ENCODE measurements at regions not wholly inside any gene's neighbourhood (a gene's known extent, or its start where the extent isn't known, plus 50 kb on each side); places are given as distances from the start of the nearest gene placed in this dataset.

DNA sequence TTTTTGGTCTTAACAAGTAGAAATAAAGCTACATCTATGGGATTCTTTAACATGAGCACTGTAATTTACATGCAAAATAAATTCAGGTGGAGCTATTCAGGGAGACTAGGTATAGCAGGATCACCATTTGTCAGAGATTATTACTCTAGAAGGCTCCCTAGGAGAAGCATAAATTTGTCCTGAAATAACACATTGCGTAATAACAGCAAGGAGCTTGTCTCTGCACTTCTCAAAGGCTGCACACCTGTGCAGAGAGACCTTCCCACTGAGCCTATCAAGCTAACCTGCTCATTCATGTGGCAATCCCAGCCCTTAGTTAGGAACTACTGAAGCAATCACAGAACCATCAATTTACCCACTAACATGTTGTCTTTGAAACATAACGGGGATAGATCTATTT is 437.4 kb upstream of the MC4R start:
- no peaks in the 10 kb centered on the region for H3K9me3 ChIP-seq (ENCODE audit: control insufficient read depth in 4 of 4, low read length in 3 of 4)
- TF ChIP-seq SP1 (IDR thresholded peaks at IDR 0.05), result no peak
- TF ChIP-seq RXRA (IDR thresholded peaks at IDR 0.05), result no peak
- no peak for TF ChIP-seq YY1 (IDR thresholded peaks at IDR 0.05)
- TF ChIP-seq, protein P1, sequence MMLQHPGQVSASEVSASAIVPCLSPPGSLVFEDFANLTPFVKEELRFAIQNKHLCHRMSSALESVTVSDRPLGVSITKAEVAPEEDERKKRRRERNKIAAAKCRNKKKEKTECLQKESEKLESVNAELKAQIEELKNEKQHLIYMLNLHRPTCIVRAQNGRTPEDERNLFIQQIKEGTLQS (IDR thresholded peaks at IDR 0.05), result no peak
- no peak for TF ChIP-seq RAD21 (IDR thresholded peaks at IDR 0.05)
- TF ChIP-seq FOXA1 (IDR thresholded peaks at IDR 0.05), result no peak
- no peak for TF ChIP-seq FOXA2 (IDR thresholded peaks at IDR 0.05)
- no peak for TF ChIP-seq HNF4G (IDR thresholded peaks at IDR 0.05)
- TF ChIP-seq, protein P2, sequence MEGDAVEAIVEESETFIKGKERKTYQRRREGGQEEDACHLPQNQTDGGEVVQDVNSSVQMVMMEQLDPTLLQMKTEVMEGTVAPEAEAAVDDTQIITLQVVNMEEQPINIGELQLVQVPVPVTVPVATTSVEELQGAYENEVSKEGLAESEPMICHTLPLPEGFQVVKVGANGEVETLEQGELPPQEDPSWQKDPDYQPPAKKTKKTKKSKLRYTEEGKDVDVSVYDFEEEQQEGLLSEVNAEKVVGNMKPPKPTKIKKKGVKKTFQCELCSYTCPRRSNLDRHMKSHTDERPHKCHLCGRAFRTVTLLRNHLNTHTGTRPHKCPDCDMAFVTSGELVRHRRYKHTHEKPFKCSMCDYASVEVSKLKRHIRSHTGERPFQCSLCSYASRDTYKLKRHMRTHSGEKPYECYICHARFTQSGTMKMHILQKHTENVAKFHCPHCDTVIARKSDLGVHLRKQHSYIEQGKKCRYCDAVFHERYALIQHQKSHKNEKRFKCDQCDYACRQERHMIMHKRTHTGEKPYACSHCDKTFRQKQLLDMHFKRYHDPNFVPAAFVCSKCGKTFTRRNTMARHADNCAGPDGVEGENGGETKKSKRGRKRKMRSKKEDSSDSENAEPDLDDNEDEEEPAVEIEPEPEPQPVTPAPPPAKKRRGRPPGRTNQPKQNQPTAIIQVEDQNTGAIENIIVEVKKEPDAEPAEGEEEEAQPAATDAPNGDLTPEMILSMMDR (IDR thresholded peaks at IDR 0.05; ENCODE audit: low read depth, low read length, missing input control), result no peak
- no peak for TF ChIP-seq GABPA (IDR thresholded peaks at IDR 0.05 in 1 of 2, conservative IDR thresholded peaks at IDR 0.05 in 1 of 2)
- no peaks in the 10 kb centered on the region for H3K36me3 ChIP-seq (ENCODE audit: control insufficient read depth in 4 of 4, insufficient read depth in 3 of 4, low read depth in 1 of 4, low read length in 3 of 4)
- H3K27ac ChIP-seq (ENCODE audit: low read depth in 1 of 2, low read length in 2 of 2), result no peak overlapping the region
- H3K9ac ChIP-seq (ENCODE audit: low read depth in 1 of 2, low read length in 2 of 2), result no peak overlapping the region
- H3K4me1 ChIP-seq (ENCODE audit: control insufficient read depth in 4 of 4, insufficient read depth in 4 of 4, low read length in 3 of 4), result no peaks in the 10 kb centered on the region
- no peaks in the 10 kb centered on the region for H3K27me3 ChIP-seq (ENCODE audit: control insufficient read depth in 4 of 4, insufficient read depth in 4 of 4, low read length in 3 of 4)
- WGBS, result 76% methylated on average over 2 of the region's 2 CpGs
- no peak for DNase-seq (ENCODE audit: low spot score)
- no peak overlapping the region for H3K4me3 ChIP-seq (ENCODE audit: low read depth in 1 of 3, low read length in 3 of 3)

DNA sequence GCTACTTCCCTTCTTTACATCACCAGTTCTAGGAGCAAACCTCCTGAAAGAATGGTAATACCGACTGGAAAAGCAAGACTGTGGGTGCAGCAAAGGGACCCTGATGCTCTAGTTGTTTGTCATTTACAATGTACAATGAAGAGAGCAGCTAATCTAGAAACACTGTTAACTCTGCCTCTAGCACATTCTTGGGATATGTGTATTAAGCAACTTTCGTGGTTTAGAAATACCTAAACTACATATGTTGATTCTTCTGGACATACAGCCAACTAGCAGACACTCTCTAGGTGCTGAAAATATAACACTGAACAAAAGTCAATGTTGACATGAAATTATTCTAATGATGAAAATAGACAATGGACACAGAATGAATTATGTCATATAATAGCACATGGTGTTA is 440.3 kb upstream of the MC4R start:
- WGBS, result 63% methylated on average over 2 of the region's 2 CpGs
- no peaks in the 10 kb centered on the region for H3K9me3 ChIP-seq (ENCODE audit: control insufficient read depth in 4 of 4, low read length in 3 of 4)

More for the DNA sequence above, 440.3 kb upstream of the MC4R start:
- Histone ChIP-seq H3K4me3 (ENCODE audit: low read depth in 1 of 3, low read length in 3 of 3) (no peak overlapping the region), H3K36me3 (ENCODE audit: control insufficient read depth in 4 of 4, insufficient read depth in 3 of 4, low read depth in 1 of 4, low read length in 3 of 4) (no peaks in the 10 kb centered on the region), H3K4me1 (ENCODE audit: control insufficient read depth in 4 of 4, insufficient read depth in 4 of 4, low read length in 3 of 4) (no peaks in the 10 kb centered on the region), H3K9ac (ENCODE audit: low read depth in 1 of 2, low read length in 2 of 2) (no peak overlapping the region), H3K27me3 (ENCODE audit: control insufficient read depth in 4 of 4, insufficient read depth in 4 of 4, low read length in 3 of 4) (no peaks in the 10 kb centered on the region), H3K27ac (ENCODE audit: low read depth in 1 of 2, low read length in 2 of 2) (no peak overlapping the region)
- TF ChIP-seq YY1 (IDR thresholded peaks at IDR 0.05), result no peak
- TF ChIP-seq JUND (IDR thresholded peaks at IDR 0.05), result no peak
- TF ChIP-seq RXRA (IDR thresholded peaks at IDR 0.05), result no peak
- TF ChIP-seq, protein P3, sequence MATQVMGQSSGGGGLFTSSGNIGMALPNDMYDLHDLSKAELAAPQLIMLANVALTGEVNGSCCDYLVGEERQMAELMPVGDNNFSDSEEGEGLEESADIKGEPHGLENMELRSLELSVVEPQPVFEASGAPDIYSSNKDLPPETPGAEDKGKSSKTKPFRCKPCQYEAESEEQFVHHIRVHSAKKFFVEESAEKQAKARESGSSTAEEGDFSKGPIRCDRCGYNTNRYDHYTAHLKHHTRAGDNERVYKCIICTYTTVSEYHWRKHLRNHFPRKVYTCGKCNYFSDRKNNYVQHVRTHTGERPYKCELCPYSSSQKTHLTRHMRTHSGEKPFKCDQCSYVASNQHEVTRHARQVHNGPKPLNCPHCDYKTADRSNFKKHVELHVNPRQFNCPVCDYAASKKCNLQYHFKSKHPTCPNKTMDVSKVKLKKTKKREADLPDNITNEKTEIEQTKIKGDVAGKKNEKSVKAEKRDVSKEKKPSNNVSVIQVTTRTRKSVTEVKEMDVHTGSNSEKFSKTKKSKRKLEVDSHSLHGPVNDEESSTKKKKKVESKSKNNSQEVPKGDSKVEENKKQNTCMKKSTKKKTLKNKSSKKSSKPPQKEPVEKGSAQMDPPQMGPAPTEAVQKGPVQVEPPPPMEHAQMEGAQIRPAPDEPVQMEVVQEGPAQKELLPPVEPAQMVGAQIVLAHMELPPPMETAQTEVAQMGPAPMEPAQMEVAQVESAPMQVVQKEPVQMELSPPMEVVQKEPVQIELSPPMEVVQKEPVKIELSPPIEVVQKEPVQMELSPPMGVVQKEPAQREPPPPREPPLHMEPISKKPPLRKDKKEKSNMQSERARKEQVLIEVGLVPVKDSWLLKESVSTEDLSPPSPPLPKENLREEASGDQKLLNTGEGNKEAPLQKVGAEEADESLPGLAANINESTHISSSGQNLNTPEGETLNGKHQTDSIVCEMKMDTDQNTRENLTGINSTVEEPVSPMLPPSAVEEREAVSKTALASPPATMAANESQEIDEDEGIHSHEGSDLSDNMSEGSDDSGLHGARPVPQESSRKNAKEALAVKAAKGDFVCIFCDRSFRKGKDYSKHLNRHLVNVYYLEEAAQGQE (IDR thresholded peaks at IDR 0.05), result no peak
- TF ChIP-seq, protein P4, sequence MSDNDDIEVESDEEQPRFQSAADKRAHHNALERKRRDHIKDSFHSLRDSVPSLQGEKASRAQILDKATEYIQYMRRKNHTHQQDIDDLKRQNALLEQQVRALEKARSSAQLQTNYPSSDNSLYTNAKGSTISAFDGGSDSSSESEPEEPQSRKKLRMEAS (IDR thresholded peaks at IDR 0.05), result no peak
- TF ChIP-seq HNF4G (IDR thresholded peaks at IDR 0.05), result no peak
- no peak for TF ChIP-seq TAF1 (conservative IDR thresholded peaks at IDR 0.05)
- TF ChIP-seq, protein P1 (IDR thresholded peaks at IDR 0.05), result no peak
- TF ChIP-seq NR2F2 (IDR thresholded peaks at IDR 0.05), result no peak
- no peak for TF ChIP-seq SP1 (IDR thresholded peaks at IDR 0.05)
- TF ChIP-seq EGR1 (IDR thresholded peaks at IDR 0.05; ENCODE audit: low read depth in 2 of 2), result no peak
- TF ChIP-seq RAD21 (IDR thresholded peaks at IDR 0.05), result no peak
- TF ChIP-seq HNF4A (conservative IDR thresholded peaks at IDR 0.05), result no peak
- TF ChIP-seq FOXA2 (IDR thresholded peaks at IDR 0.05), result no peak
- TF ChIP-seq GABPA (IDR thresholded peaks at IDR 0.05 in 1 of 2, conservative IDR thresholded peaks at IDR 0.05 in 1 of 2), result no peak
- TF ChIP-seq, protein P5, sequence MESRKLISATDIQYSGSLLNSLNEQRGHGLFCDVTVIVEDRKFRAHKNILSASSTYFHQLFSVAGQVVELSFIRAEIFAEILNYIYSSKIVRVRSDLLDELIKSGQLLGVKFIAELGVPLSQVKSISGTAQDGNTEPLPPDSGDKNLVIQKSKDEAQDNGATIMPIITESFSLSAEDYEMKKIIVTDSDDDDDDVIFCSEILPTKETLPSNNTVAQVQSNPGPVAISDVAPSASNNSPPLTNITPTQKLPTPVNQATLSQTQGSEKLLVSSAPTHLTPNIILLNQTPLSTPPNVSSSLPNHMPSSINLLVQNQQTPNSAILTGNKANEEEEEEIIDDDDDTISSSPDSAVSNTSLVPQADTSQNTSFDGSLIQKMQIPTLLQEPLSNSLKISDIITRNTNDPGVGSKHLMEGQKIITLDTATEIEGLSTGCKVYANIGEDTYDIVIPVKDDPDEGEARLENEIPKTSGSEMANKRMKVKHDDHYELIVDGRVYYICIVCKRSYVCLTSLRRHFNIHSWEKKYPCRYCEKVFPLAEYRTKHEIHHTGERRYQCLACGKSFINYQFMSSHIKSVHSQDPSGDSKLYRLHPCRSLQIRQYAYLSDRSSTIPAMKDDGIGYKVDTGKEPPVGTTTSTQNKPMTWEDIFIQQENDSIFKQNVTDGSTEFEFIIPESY (IDR thresholded peaks at IDR 0.05), result no peak
- no peak for TF ChIP-seq FOXA1 (IDR thresholded peaks at IDR 0.05)
- no peak for DNase-seq (ENCODE audit: low spot score)
